ENCODE measurements at regions not wholly inside any gene's neighbourhood (a gene's known extent, or its start where the extent isn't known, plus 50 kb on each side); places are given as distances from the start of the nearest gene placed in this dataset.

GRCh38 chr1:242690849-242691609 lies 166.5 kb upstream of the PLD5 start:
- TF ChIP-seq POLR2AphosphoS5 (IDR thresholded peaks at IDR 0.05; ENCODE audit: low read depth, low read length): no peak
- no peak for TF ChIP-seq REST (IDR thresholded peaks at IDR 0.05; ENCODE audit: insufficient read depth in 1 of 2, low read depth in 2 of 2, low read length in 2 of 2)
- no peak for TF ChIP-seq TAF1 (IDR thresholded peaks at IDR 0.05; ENCODE audit: borderline replicate concordance, insufficient read depth, low read length)
